GM12878 (cell line): ENCODE measurements at regions not wholly inside any gene's neighbourhood (a gene's known extent, or its start where the extent isn't known, plus 50 kb on each side); places are given as distances from the start of the nearest gene placed in this dataset.

ENCODE experiments used
- ATAC-seq: fragments of 200-7000 bp; cut with Tn5 transposase; 3 replicates; pipeline ENCODE4 v1.9.1; 2020; ENCODE audit warnings: mild to moderate bottlenecking, moderate library complexity
- BruUV-seq: library from RNA; stranded (reverse); fragments of 400-500 nt; replicated peaks from 2 replicates; lab custom pipeline; 2021; lab: Mats Ljungman, UMichigan
- CTCF ChIA-PET: fragments of 300-600 bp; sonication (Branson Sonifier 250); formaldehyde crosslinking; extraction: SDS; loops from one replicate; lab custom pipeline; 2021; ENCODE audit warnings: inconsistent platforms; lab: Yijun Ruan, JAX
- POLR2A ChIA-PET: fragments of 350-600 bp; formaldehyde crosslinking; extraction: SDS; loops from one replicate; lab custom pipeline; 2021; ENCODE audit warnings: inconsistent platforms; lab: Charles Lee
- RAD21 ChIA-PET: fragments of 300-600 bp; sonication (Branson Sonifier 250); formaldehyde crosslinking; loops from one replicate; lab custom pipeline; 2023; ENCODE audit warnings: antibody characterized with exemption; ENCODE audit not compliant: unreplicated experiment; lab: Charles Lee
- SMC1A ChIA-PET: fragments of 300-600 bp; sonication (Branson Sonifier 250); formaldehyde crosslinking; loops from one replicate; lab custom pipeline; 2023; ENCODE audit not compliant: unreplicated experiment, uncharacterized antibody; lab: Charles Lee
- DNase-seq: peaks from one replicate; pipeline ENCODE4 v3.0.0-alpha.2; 2011; ENCODE audit warnings: low read depth, low spot score
- FAIRE-seq: peaks from 3 replicates; lab custom pipeline; 2011; peaks lifted over from hg19 to GRCh38; lab: Jason Lieb, UNC
- H2AFZ ChIP-seq: 2 replicates; pipeline ENCODE4 v1.6.0; 2011; ENCODE audit warnings: low read depth, low read length, control low read depth; ENCODE audit not compliant: control insufficient read depth
- H3K27ac ChIP-seq: 2 replicates; pipeline ENCODE4 v1.5.1; 2011; ENCODE audit warnings: control low read depth; ENCODE audit not compliant: control insufficient read depth, insufficient read depth
- H3K27me3 ChIP-seq, 2 experiments: replicated peaks in 1 of 2; 2 replicates each; pipeline versions ENCODE4 v1.6.0 to v1.6.1; 2011; ENCODE audit warnings: low read length in 1 of 2; ENCODE audit not compliant: control insufficient read depth in 2 of 2, insufficient read depth in 2 of 2
- H3K36me3 ChIP-seq, 2 experiments: 2 replicates each; pipeline ENCODE4 v1.5.1; 2011; ENCODE audit warnings: low read length in 1 of 2; ENCODE audit not compliant: control insufficient read depth in 2 of 2, insufficient read depth in 2 of 2
- H3K4me1 ChIP-seq: 2 replicates; pipeline ENCODE4 v1.6.1; 2011; ENCODE audit warnings: mild to moderate bottlenecking, low read length, moderate library complexity, mixed read lengths; ENCODE audit not compliant: control insufficient read depth, insufficient read depth
- H3K4me2 ChIP-seq: 2 replicates; pipeline ENCODE4 v1.6.0; 2011; ENCODE audit warnings: control low read depth; ENCODE audit not compliant: control insufficient read depth, insufficient read depth
- H3K4me3 ChIP-seq: fragments of 200-600 bp; sonication (generic); 2 replicates; pipeline ENCODE4 v1.5.1; 2016
- H3K79me2 ChIP-seq: 2 replicates; pipeline ENCODE4 v1.6.0; 2011; ENCODE audit warnings: low read length; ENCODE audit not compliant: control insufficient read depth, insufficient read depth
- H3K9ac ChIP-seq: 2 replicates; pipeline ENCODE4 v1.8.0; 2011; ENCODE audit warnings: low read length, control low read depth, mixed read lengths; ENCODE audit not compliant: control insufficient read depth, insufficient read depth
- H3K9me3 ChIP-seq: replicated peaks from 3 replicates; pipeline ENCODE4 v1.5.1; 2011; ENCODE audit warnings: mild to moderate bottlenecking, low read length; ENCODE audit not compliant: control insufficient read depth, insufficient read depth
- H4K20me1 ChIP-seq: 2 replicates; pipeline ENCODE4 v1.6.0; 2011; ENCODE audit not compliant: control insufficient read depth, insufficient read depth
- EZH2 ChIP-seq: IDR thresholded peaks from 2 replicates; pipeline ENCODE4 v1.6.1; 2012; ENCODE audit warnings: low read depth, mild to moderate bottlenecking, control low read depth, inconsistent platforms, low read length, borderline replicate concordance; ENCODE audit not compliant: control insufficient read depth
- HDAC2 ChIP-seq: fragments of 200-600 bp; sonication (generic); IDR thresholded peaks from 2 replicates; pipeline ENCODE4 v1.6.1; 2017
- HDGF ChIP-seq: fragments of 450-650 bp; IDR thresholded peaks from 2 replicates; pipeline ENCODE4 v1.6.1; 2016; ENCODE audit warnings: antibody characterized with exemption
- IKZF2 ChIP-seq, 2 experiments: fragments of 450-650 bp; IDR thresholded peaks; 2 replicates each; pipeline ENCODE4 v1.6.1; 2017; ENCODE audit warnings: mild to moderate bottlenecking in 2 of 2, moderate library complexity in 2 of 2
- MTA2 ChIP-seq: fragments of 450-650 bp; IDR thresholded peaks from 2 replicates; pipeline ENCODE4 v1.6.1; 2016; ENCODE audit warnings: low read depth, mild to moderate bottlenecking, moderate library complexity
- MYB ChIP-seq: fragments of 150-350 bp; IDR thresholded peaks from 2 replicates; pipeline ENCODE4 v1.6.1; 2014; ENCODE audit warnings: mild to moderate bottlenecking, low read depth, low read length, borderline replicate concordance
- SPI1 ChIP-seq: IDR thresholded peaks from 2 replicates; pipeline ENCODE4 v1.6.1; 2011; ENCODE audit warnings: low read depth, mild to moderate bottlenecking, low read length, moderate library complexity, borderline replicate concordance; ENCODE audit not compliant: insufficient read depth
- YBX1 ChIP-seq: fragments of 450-650 bp; IDR thresholded peaks from 2 replicates; pipeline ENCODE4 v1.6.1; 2016; ENCODE audit warnings: antibody characterized with exemption
- YY1 ChIP-seq: IDR thresholded peaks from 2 replicates; pipeline ENCODE4 v1.6.1; 2011; ENCODE audit warnings: low read depth, mild to moderate bottlenecking, low read length
- WGBS: methylation state at CpG from one replicate; pipeline ENCODE4 v1.1.6; 2016; ENCODE audit warnings: low lambda C conversion rate; ENCODE audit not compliant: insufficient replicate concordance, insufficient coverage; ENCODE audit errors: missing lambda C conversion rate; 5-methylcytosine and 5-hydroxymethylcytosine counted together
- in situ Hi-C: fragments of 300-500 bp; cut with MboI; formaldehyde crosslinking; loops from 9 replicates; pipeline ENCODE4 v1.14.3; 2018; ENCODE audit warnings: mixed read lengths
- intact Hi-C: fragments of 100-400 bp; cut with micrococcal nuclease; formaldehyde crosslinking; loops from one replicate; pipeline ENCODE4 v1.14.2; 2022; ENCODE audit not compliant: unreplicated experiment
- TF ChIP-seq, protein P1 (sequence below): fragments of 450-650 bp; formaldehyde crosslinking; IDR thresholded peaks from 2 replicates; pipeline ENCODE4 v1.4.0; 2022; ENCODE audit warnings: mild to moderate bottlenecking, moderate library complexity

DNA sequence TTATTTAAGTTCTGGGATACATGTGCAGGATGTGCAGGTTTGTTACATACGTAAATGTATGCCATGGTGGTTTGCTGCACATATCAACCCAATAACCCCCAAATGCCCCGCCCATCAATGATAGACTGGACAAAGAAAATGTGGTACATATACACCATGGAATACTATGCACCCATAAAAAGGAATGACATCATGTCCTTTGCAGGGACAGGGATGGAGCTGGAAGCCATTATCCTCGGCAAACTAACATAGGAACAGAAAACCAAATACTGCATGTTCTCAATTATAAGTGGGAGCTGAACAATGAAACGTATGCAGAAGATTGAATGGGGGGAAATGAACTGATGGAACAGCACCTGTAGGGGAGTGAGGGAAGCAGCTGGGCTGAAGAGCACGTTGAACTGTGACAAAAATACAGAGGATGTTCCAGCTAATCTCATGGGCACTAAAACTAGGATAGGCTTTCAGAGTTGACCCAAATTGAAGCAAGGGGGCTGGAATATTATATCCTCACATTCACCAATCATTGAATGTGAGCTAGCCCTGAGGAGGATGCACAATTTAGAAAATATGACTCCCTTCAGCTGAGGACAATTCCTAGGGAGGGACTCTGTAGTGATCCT is 70.5 kb upstream of the OSMR start:
- no peaks in the 10 kb centered on the region for H3K27me3 ChIP-seq
- H3K9me3 ChIP-seq = no peaks in the 10 kb centered on the region
- CTCF ChIA-PET = no interaction called here
- H3K4me3 ChIP-seq = no peak overlapping the region
- H3K79me2 ChIP-seq = no peaks in the 10 kb centered on the region
- intact Hi-C loops = no loop called here
- DNase-seq (no peak), ATAC-seq (no peak), FAIRE-seq (no peak)
- in situ Hi-C loops = no loop called here
- 38% methylated on average over 5 of the region's 5 CpGs for WGBS
- H3K4me1 ChIP-seq = no peaks in the 10 kb centered on the region
- no peak overlapping the region for H3K27ac ChIP-seq
- no peak overlapping the region for H3K4me2 ChIP-seq
- POLR2A ChIA-PET = interaction anchor here (1.6 kb wide), 1 partner anchor 8 kb away, joined by 4 read pairs; no protein-coding TSS in a partner anchor
- RAD21 ChIA-PET = no interaction called here
- SMC1A ChIA-PET = no interaction called here
- BruUV-seq = no TSS peak
- H3K9ac ChIP-seq = no peak overlapping the region
- H4K20me1 ChIP-seq = no peaks in the 10 kb centered on the region
- H3K36me3 ChIP-seq = no peaks in the 10 kb centered on the region
- H2AFZ ChIP-seq = no peak overlapping the region
- TF ChIP-seq SPI1 (no peak), MTA2 (no peak), HDAC2 (no peak)

DNA sequence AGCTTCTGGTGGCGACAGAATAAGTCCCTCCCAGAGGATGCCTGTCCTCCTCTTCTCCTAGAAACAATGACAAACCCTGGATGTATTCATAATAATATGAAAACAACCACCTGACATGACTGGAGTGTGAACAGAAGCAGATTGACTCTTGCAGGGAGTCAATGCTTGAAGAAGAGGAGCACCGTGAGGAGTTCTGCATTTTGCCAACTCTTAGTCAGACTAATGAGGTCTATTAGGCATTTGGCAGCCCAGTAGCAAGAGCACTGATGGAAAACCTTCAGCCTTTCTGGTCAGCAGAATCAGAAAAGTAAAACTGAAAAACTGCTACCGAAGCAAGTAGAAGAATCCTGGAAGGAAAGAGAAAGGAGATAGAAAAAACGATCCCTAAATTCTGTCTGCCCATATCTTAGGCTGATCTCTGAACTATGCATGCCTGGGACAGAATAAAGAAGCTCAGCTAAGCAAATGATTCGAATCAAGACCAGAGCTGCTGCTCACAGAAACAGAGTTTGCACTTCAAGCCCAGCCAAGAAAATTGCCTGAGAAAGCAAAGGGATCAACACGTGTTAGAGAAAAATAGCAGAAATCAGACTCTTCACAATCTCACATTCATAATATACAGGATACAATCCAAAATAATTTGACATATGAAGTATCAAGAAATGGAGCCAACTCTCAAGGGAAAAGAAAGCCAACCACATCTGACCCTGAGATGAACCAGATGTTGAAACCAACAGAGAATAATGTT is 69.5 kb upstream of the OSMR start:
- RAD21 ChIA-PET = no interaction called here
- ATAC-seq = no peak
- POLR2A ChIA-PET = no interaction called here
- 29% methylated on average over 6 of the region's 6 CpGs for WGBS
- Histone ChIP-seq H3K9me3 (no peaks in the 10 kb centered on the region), H3K9ac (no peak overlapping the region), H3K79me2 (no peaks in the 10 kb centered on the region), H3K4me3 (no peak overlapping the region), H3K27ac (no peak overlapping the region), H2AFZ (no peak overlapping the region), H3K4me2 (no peak overlapping the region), H3K4me1 (no peaks in the 10 kb centered on the region), H4K20me1 (no peaks in the 10 kb centered on the region), H3K36me3 (no peaks in the 10 kb centered on the region), H3K27me3 (no peaks in the 10 kb centered on the region)
- TF ChIP-seq, protein P1, sequence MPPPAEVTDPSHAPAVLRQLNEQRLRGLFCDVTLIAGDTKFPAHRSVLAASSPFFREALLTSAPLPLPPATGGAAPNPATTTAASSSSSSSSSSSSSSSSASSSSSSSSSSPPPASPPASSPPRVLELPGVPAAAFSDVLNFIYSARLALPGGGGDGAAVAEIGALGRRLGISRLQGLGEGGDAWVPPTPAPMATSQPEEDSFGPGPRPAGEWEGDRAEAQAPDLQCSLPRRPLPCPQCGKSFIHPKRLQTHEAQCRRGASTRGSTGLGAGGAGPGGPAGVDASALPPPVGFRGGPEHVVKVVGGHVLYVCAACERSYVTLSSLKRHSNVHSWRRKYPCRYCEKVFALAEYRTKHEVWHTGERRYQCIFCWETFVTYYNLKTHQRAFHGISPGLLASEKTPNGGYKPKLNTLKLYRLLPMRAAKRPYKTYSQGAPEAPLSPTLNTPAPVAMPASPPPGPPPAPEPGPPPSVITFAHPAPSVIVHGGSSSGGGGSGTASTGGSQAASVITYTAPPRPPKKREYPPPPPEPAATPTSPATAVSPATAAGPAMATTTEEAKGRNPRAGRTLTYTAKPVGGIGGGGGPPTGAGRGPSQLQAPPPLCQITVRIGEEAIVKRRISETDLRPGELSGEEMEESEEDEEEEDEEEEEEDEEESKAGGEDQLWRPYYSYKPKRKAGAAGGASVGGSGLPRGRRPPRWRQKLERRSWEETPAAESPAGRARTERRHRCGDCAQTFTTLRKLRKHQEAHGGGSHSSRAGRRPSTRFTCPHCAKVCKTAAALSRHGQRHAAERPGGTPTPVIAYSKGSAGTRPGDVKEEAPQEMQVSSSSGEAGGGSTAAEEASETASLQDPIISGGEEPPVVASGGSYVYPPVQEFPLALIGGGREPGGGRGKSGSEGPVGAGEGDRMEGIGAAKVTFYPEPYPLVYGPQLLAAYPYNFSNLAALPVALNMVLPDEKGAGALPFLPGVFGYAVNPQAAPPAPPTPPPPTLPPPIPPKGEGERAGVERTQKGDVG (CRISPR knock-in tag) = no peak
- TF ChIP-seq YY1 (no peak), IKZF2 (IDR thresholded peaks at IDR 0.05) (no peak), HDGF (no peak), YBX1 (no peak), EZH2 (no peak), MYB (no peak)
- in situ Hi-C loops (no loop called here), intact Hi-C loops (no loop called here)
- DNase-seq = no peak
- FAIRE-seq = no peak
- SMC1A ChIA-PET = no interaction called here
- no TSS peak for BruUV-seq
- CTCF ChIA-PET = no interaction called here
